HCT116 (cell line): ENCODE measurements at regions not wholly inside any gene's neighbourhood (a gene's known extent, or its start where the extent isn't known, plus 50 kb on each side); places are given as distances from the start of the nearest gene placed in this dataset.

Experiments used
- CEBPB ChIP-seq: IDR thresholded peaks from 2 replicates; pipeline ENCODE4 v1.6.1; 2012; ENCODE audit warnings: low read depth
- EZH2phosphoT487 ChIP-seq: fragments of 200-600 bp; IDR thresholded peaks from 2 replicates; pipeline ENCODE4 v1.6.1; 2018; ENCODE audit warnings: antibody characterized with exemption, borderline replicate concordance
- POLR2A ChIP-seq: IDR thresholded peaks from 2 replicates; pipeline ENCODE4 v1.7.0; 2011; ENCODE audit warnings: borderline replicate concordance; ENCODE audit not compliant: insufficient read depth, insufficient read length; ENCODE audit errors: extremely low read depth
- POLR2AphosphoS5 ChIP-seq: IDR thresholded peaks from 2 replicates; pipeline ENCODE4 v1.6.1; 2011; ENCODE audit warnings: mild to moderate bottlenecking, low read depth, low read length, moderate library complexity
- TF ChIP-seq, protein P1 (sequence below), 3 experiments: fragments of 200-600 bp in 1 of 3; sonication (generic) in 1 of 3; IDR thresholded peaks in 2 of 3; conservative IDR thresholded peaks in 1 of 3; 2 replicates each; pipeline ENCODE4 v1.5.1; 2012 to 2017; ENCODE audit warnings: low read depth in 2 of 3, low read length in 2 of 3, antibody characterized with exemption in 1 of 3, borderline replicate concordance in 1 of 3, control low read depth in 1 of 3, mild to moderate bottlenecking in 1 of 3, mixed read lengths in 1 of 3, mixed run types in 1 of 3, moderate library complexity in 1 of 3; ENCODE audit not compliant: insufficient read depth in 1 of 3
- TF ChIP-seq, protein P2 (sequence below): IDR thresholded peaks from 2 replicates; pipeline ENCODE4 v1.6.1; 2012; ENCODE audit warnings: low read depth
- TF ChIP-seq, protein P3 (sequence below): IDR thresholded peaks from 2 replicates; pipeline ENCODE4 v1.6.1; 2011; ENCODE audit warnings: mild to moderate bottlenecking, low read length, moderate library complexity; ENCODE audit not compliant: insufficient replicate concordance; ENCODE audit errors: extremely low read depth

DNA sequence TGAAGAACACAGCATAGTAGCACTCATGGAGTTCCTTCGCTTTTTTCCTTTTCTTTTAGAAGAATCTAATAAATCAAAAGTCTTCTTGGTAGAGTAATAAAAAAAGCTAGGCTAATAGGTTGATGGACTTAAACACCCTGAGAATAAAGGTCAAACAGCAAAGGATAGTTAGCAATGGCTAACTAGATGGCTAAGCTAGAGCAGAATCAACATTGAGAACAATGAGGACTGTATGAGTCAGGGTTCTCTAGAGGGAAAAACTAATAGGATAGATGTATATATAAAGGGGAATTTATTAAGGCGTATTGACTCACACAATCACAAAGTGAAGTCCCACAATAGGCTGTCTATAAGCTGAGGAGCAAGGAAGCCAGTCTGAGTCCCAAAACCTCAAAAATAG is 550.9 kb downstream of the GLUD2 start:
- TF ChIP-seq, protein P1, sequence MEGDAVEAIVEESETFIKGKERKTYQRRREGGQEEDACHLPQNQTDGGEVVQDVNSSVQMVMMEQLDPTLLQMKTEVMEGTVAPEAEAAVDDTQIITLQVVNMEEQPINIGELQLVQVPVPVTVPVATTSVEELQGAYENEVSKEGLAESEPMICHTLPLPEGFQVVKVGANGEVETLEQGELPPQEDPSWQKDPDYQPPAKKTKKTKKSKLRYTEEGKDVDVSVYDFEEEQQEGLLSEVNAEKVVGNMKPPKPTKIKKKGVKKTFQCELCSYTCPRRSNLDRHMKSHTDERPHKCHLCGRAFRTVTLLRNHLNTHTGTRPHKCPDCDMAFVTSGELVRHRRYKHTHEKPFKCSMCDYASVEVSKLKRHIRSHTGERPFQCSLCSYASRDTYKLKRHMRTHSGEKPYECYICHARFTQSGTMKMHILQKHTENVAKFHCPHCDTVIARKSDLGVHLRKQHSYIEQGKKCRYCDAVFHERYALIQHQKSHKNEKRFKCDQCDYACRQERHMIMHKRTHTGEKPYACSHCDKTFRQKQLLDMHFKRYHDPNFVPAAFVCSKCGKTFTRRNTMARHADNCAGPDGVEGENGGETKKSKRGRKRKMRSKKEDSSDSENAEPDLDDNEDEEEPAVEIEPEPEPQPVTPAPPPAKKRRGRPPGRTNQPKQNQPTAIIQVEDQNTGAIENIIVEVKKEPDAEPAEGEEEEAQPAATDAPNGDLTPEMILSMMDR (IDR thresholded peaks at IDR 0.05 in 2 of 3, conservative IDR thresholded peaks at IDR 0.05 in 1 of 3; ENCODE audit: borderline replicate concordance in 1 of 3, insufficient read depth in 1 of 3, low read depth in 2 of 3, low read length in 2 of 3) = no peak
- TF ChIP-seq EZH2phosphoT487 (no peak), POLR2A (no peak), POLR2AphosphoS5 (no peak), CEBPB (no peak)
- TF ChIP-seq, protein P2, sequence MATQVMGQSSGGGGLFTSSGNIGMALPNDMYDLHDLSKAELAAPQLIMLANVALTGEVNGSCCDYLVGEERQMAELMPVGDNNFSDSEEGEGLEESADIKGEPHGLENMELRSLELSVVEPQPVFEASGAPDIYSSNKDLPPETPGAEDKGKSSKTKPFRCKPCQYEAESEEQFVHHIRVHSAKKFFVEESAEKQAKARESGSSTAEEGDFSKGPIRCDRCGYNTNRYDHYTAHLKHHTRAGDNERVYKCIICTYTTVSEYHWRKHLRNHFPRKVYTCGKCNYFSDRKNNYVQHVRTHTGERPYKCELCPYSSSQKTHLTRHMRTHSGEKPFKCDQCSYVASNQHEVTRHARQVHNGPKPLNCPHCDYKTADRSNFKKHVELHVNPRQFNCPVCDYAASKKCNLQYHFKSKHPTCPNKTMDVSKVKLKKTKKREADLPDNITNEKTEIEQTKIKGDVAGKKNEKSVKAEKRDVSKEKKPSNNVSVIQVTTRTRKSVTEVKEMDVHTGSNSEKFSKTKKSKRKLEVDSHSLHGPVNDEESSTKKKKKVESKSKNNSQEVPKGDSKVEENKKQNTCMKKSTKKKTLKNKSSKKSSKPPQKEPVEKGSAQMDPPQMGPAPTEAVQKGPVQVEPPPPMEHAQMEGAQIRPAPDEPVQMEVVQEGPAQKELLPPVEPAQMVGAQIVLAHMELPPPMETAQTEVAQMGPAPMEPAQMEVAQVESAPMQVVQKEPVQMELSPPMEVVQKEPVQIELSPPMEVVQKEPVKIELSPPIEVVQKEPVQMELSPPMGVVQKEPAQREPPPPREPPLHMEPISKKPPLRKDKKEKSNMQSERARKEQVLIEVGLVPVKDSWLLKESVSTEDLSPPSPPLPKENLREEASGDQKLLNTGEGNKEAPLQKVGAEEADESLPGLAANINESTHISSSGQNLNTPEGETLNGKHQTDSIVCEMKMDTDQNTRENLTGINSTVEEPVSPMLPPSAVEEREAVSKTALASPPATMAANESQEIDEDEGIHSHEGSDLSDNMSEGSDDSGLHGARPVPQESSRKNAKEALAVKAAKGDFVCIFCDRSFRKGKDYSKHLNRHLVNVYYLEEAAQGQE = no peak
- TF ChIP-seq, protein P3, sequence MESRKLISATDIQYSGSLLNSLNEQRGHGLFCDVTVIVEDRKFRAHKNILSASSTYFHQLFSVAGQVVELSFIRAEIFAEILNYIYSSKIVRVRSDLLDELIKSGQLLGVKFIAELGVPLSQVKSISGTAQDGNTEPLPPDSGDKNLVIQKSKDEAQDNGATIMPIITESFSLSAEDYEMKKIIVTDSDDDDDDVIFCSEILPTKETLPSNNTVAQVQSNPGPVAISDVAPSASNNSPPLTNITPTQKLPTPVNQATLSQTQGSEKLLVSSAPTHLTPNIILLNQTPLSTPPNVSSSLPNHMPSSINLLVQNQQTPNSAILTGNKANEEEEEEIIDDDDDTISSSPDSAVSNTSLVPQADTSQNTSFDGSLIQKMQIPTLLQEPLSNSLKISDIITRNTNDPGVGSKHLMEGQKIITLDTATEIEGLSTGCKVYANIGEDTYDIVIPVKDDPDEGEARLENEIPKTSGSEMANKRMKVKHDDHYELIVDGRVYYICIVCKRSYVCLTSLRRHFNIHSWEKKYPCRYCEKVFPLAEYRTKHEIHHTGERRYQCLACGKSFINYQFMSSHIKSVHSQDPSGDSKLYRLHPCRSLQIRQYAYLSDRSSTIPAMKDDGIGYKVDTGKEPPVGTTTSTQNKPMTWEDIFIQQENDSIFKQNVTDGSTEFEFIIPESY = no peak
